GM12878 (cell line): ENCODE measurements at regions not wholly inside any gene's neighbourhood (a gene's known extent, or its start where the extent isn't known, plus 50 kb on each side); places are given as distances from the start of the nearest gene placed in this dataset.

ENCODE experiments used
- CREB1 ChIP-seq: IDR thresholded peaks from 2 replicates; pipeline ENCODE4 v1.6.1; 2012; ENCODE audit warnings: low read depth, mild to moderate bottlenecking, inconsistent platforms
- E2F4 ChIP-seq: IDR thresholded peaks from 2 replicates; pipeline ENCODE4 v1.6.1; 2012; ENCODE audit warnings: low read depth, low read length, improper control_type of control experiment
- ESRRA ChIP-seq: IDR thresholded peaks from 2 replicates; pipeline ENCODE4 v1.6.1; 2012; ENCODE audit warnings: mild to moderate bottlenecking, low read length, improper control_type of control experiment
- FOS ChIP-seq: IDR thresholded peaks from 3 replicates; pipeline ENCODE4 v1.6.1; 2011; ENCODE audit warnings: borderline replicate concordance; ENCODE audit not compliant: insufficient read length; ENCODE audit errors: extremely low read depth
- HDAC2 ChIP-seq: fragments of 200-600 bp; sonication (generic); IDR thresholded peaks from 2 replicates; pipeline ENCODE4 v1.6.1; 2017
- JUND ChIP-seq: IDR thresholded peaks from 2 replicates; pipeline ENCODE4 v1.6.1; 2012; ENCODE audit warnings: low read depth, mild to moderate bottlenecking, low read length, improper control_type of control experiment, moderate library complexity
- POLR2AphosphoS2 ChIP-seq: IDR thresholded peaks from 2 replicates; pipeline ENCODE4 v1.6.1; 2011; ENCODE audit warnings: low read depth, mild to moderate bottlenecking, low read length, improper control_type of control experiment, moderate library complexity
- SUZ12 ChIP-seq: fragments of 200-600 bp; sonication (generic); IDR thresholded peaks from one replicate; pipeline ENCODE4 v1.6.1; 2018; ENCODE audit warnings: antibody characterized with exemption, mild to moderate bottlenecking; ENCODE audit not compliant: unreplicated experiment
- TCF7 ChIP-seq: IDR thresholded peaks from 2 replicates; pipeline ENCODE4 v1.6.1; 2014; ENCODE audit warnings: antibody characterized with exemption, borderline replicate concordance
- ZNF274 ChIP-seq: IDR thresholded peaks from one replicate; pipeline ENCODE4 v1.8.0; 2011; ENCODE audit not compliant: insufficient read length, insufficient read depth
- ZNF384 ChIP-seq: IDR thresholded peaks from 2 replicates; pipeline ENCODE4 v1.6.1; 2012; ENCODE audit warnings: low read depth, mild to moderate bottlenecking, low read length, improper control_type of control experiment, borderline replicate concordance
- ZSCAN29 ChIP-seq: fragments of 450-650 bp; IDR thresholded peaks from 2 replicates; pipeline ENCODE4 v1.6.1; 2017; ENCODE audit warnings: mild to moderate bottlenecking, moderate library complexity
- TF ChIP-seq, protein P1 (sequence below), 3 experiments: IDR thresholded peaks in 2 of 3; conservative IDR thresholded peaks in 1 of 3; 2 replicates each; pipeline ENCODE4 v1.5.1; 2011; ENCODE audit warnings: low read depth in 3 of 3, low read length in 3 of 3, mild to moderate bottlenecking in 3 of 3, control low read depth in 2 of 3, moderate library complexity in 2 of 3, inconsistent platforms in 1 of 3, mixed read lengths in 1 of 3; ENCODE audit not compliant: control insufficient read depth in 2 of 3, insufficient read depth in 1 of 3; ENCODE audit errors: extremely low read depth in 1 of 3

GRCh38 chr5:137566118-137566541, 67.0 kb upstream of the SPOCK1 start:
- TF ChIP-seq ZSCAN29, result no peak
- TF ChIP-seq, protein P1, sequence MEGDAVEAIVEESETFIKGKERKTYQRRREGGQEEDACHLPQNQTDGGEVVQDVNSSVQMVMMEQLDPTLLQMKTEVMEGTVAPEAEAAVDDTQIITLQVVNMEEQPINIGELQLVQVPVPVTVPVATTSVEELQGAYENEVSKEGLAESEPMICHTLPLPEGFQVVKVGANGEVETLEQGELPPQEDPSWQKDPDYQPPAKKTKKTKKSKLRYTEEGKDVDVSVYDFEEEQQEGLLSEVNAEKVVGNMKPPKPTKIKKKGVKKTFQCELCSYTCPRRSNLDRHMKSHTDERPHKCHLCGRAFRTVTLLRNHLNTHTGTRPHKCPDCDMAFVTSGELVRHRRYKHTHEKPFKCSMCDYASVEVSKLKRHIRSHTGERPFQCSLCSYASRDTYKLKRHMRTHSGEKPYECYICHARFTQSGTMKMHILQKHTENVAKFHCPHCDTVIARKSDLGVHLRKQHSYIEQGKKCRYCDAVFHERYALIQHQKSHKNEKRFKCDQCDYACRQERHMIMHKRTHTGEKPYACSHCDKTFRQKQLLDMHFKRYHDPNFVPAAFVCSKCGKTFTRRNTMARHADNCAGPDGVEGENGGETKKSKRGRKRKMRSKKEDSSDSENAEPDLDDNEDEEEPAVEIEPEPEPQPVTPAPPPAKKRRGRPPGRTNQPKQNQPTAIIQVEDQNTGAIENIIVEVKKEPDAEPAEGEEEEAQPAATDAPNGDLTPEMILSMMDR (IDR thresholded peaks at IDR 0.05 in 2 of 3, conservative IDR thresholded peaks at IDR 0.05 in 1 of 3; ENCODE audit: control insufficient read depth in 2 of 3, extremely low read depth in 1 of 3, insufficient read depth in 1 of 3, low read depth in 3 of 3, low read length in 3 of 3), result no peak
- no peak for TF ChIP-seq SUZ12
- TF ChIP-seq ESRRA, result no peak
- no peak for TF ChIP-seq FOS
- no peak for TF ChIP-seq CREB1
- no peak for TF ChIP-seq ZNF384
- TF ChIP-seq TCF7, result no peak
- TF ChIP-seq ZNF274, result no peak
- no peak for TF ChIP-seq E2F4
- TF ChIP-seq HDAC2, result no peak
- no peak for TF ChIP-seq JUND
- TF ChIP-seq POLR2AphosphoS2, result no peak
